Psoas muscle (tissue), 7 donors: ENCODE measurements at regions not wholly inside any gene's neighbourhood (a gene's known extent, or its start where the extent isn't known, plus 50 kb on each side); places are given as distances from the start of the nearest gene placed in this dataset.

Source experiments
- ATAC-seq, 4 donors: fragments of 200-7000 bp; cut with Tn5 transposase; one replicate each; pipeline ENCODE4 v1.9.1; 2020; ENCODE audit warnings: moderate library complexity in 3 of 4, mild to moderate bottlenecking in 2 of 4
- DNase-seq, 2 donors: peaks; one replicate each; pipeline ENCODE4 v3.0.0-alpha.2; 2020
- H3K27ac ChIP-seq: fragments of 200-600 bp; one replicate; pipeline ENCODE4 v1.8.0; 2022
- H3K27me3 ChIP-seq, 3 donors: fragments of 200-600 bp in 1 of 3; one replicate each; pipeline versions ENCODE4 v1.6.1 to v1.8.0; 2013 to 2022; ENCODE audit warnings: low read length in 2 of 3, mild to moderate bottlenecking in 2 of 3, moderate library complexity in 1 of 3; ENCODE audit not compliant: insufficient read depth in 3 of 3
- H3K36me3 ChIP-seq, 2 donors: fragments of 200-600 bp in 1 of 2; one replicate each; pipeline versions ENCODE4 v1.6.1 to v1.8.0; 2013 to 2022; ENCODE audit warnings: low read depth in 1 of 2, mild to moderate bottlenecking in 1 of 2, moderate library complexity in 1 of 2; ENCODE audit not compliant: insufficient read depth in 1 of 2
- H3K4me1 ChIP-seq: fragments of 200-600 bp; one replicate; pipeline ENCODE4 v1.8.0; 2022
- H3K4me3 ChIP-seq: fragments of 200-600 bp; one replicate; pipeline ENCODE4 v1.8.0; 2022; ENCODE audit warnings: mild to moderate bottlenecking
- H3K9me3 ChIP-seq: fragments of 200-600 bp; one replicate; pipeline ENCODE4 v1.8.0; 2022
- WGBS, 3 donors: extraction: QIAGEN DNeasy Blood & Tissue Kit; methylation state at CpG; one replicate each; pipeline versions ENCODE4 v1.1.6 to v1.1.7; 2013; 5-methylcytosine and 5-hydroxymethylcytosine counted together
- intact Hi-C, 2 donors: fragments of 100-400 bp; cut with DNase I; formaldehyde crosslinking; loops; one replicate each; pipeline versions ENCODE4 v1.11.0 to v1.14.2; 2022
- TF ChIP-seq, protein P1 (sequence below): fragments of 200-600 bp; IDR thresholded peaks from one replicate; pipeline ENCODE4 v1.8.0; 2022; ENCODE audit warnings: antibody characterized with exemption
- donor health status: healthy with polysubstance abuse.
- donor health status: DM: no; HTN: no; CAD: no; lungs with moderate emphysema.
- donor health status: Bipolar disorder and iron deficiency.
- donor health status: healthy.
- donor health status: DM: yes; HTN: yes; CAD: no.
- donor health status: DM: no; HTN: no; CAD: no.
- donor health status: DM: yes; HTN: yes; CAD: no.

DNA sequence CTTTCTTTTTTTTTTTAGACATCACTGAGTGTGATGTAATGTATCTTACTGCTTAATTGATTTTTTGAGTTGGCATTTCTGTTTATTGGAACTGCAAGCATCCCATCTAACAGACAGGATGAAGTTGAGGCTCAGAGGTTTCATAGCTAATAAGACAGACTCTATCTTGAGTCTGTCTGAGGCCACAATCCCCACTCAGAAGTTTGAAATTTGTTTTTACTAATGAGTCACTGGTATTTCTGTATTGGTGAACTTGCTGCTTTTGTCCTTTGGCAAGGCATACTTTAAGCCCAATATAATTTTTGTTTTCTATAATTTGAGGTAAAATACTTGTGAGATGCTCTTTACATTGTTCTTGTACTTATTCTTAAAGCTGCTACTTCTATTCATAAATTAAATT, 491.2 kb downstream of the PSAT1 start:
- H3K4me3 ChIP-seq: no peak overlapping the region
- TF ChIP-seq, protein P1, sequence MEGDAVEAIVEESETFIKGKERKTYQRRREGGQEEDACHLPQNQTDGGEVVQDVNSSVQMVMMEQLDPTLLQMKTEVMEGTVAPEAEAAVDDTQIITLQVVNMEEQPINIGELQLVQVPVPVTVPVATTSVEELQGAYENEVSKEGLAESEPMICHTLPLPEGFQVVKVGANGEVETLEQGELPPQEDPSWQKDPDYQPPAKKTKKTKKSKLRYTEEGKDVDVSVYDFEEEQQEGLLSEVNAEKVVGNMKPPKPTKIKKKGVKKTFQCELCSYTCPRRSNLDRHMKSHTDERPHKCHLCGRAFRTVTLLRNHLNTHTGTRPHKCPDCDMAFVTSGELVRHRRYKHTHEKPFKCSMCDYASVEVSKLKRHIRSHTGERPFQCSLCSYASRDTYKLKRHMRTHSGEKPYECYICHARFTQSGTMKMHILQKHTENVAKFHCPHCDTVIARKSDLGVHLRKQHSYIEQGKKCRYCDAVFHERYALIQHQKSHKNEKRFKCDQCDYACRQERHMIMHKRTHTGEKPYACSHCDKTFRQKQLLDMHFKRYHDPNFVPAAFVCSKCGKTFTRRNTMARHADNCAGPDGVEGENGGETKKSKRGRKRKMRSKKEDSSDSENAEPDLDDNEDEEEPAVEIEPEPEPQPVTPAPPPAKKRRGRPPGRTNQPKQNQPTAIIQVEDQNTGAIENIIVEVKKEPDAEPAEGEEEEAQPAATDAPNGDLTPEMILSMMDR: no peak
- no peak for ATAC-seq
- DNase-seq: no peak
- intact Hi-C loops: no loop called here
- peaks cover 9% of the 10 kb centered on the region for H3K9me3 ChIP-seq
- no peaks in the 10 kb centered on the region for H3K27me3 ChIP-seq
- H3K4me1 ChIP-seq: no peaks in the 10 kb centered on the region
- no peak overlapping the region for H3K27ac ChIP-seq
- H3K36me3 ChIP-seq: no peaks in the 10 kb centered on the region

DNA sequence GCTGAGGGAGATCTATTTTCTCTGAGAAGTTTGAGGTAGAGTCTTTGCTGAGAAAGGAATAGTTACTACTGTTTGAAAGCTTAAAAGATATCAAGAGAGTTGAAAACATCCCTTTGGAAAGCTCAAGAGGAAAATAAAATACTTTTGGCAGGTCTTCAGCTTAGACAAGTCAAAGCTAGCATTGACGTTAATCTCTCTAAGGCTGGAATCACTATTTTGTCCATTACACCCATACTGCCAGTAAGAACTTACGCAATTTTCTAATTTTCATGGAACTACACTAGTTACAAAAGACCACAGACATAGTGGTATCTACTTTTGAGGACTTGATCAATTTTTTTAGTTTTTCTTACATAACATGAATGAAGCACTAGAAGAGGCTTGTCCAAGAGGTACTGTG, 494.9 kb downstream of the PSAT1 start:
- intact Hi-C loops: no loop called here
- DNase-seq (no peak), ATAC-seq (no peak)
- TF ChIP-seq, protein P1: no peak
- H3K36me3 ChIP-seq: no peaks in the 10 kb centered on the region
- 50 to 63% (median 55%) methylated on average over 2 of the region's 2 CpGs for WGBS, 3 donors
- H3K27me3 ChIP-seq: no peaks in the 10 kb centered on the region
- no peak overlapping the region for H3K4me3 ChIP-seq
- H3K4me1 ChIP-seq: no peaks in the 10 kb centered on the region
- peaks cover 9% of the 10 kb centered on the region for H3K9me3 ChIP-seq
- H3K27ac ChIP-seq: no peak overlapping the region

DNA sequence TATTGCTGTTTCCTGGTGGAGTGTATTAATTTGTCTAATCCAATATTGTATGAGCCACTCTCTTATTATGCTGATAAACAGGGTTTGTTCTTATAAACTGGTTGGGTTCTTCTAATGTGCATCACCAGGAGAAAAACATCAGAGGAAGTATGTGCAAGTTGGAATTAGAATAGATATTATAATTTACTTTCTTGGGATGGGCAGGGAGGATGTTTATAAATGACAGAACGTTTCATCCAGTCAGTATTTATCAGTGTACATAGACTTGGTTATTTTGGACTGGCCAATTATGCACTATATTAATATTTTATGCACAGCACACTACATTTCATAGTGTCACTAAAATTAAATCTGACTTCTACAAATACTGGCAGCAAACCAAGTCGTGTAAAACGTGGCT, 495.8 kb downstream of the PSAT1 start:
- H3K9me3 ChIP-seq: peaks cover 9% of the 10 kb centered on the region
- no peak for ATAC-seq
- no peaks in the 10 kb centered on the region for H3K27me3 ChIP-seq
- no peaks in the 10 kb centered on the region for H3K36me3 ChIP-seq
- intact Hi-C loops: no loop called here
- DNase-seq: no peak
- no peak overlapping the region for H3K27ac ChIP-seq
- H3K4me3 ChIP-seq: no peak overlapping the region
- H3K4me1 ChIP-seq: no peaks in the 10 kb centered on the region
- TF ChIP-seq, protein P1: no peak
- WGBS, 3 donors: 33 to 44% (median 39%) methylated on average over 3 of the region's 3 CpGs

DNA sequence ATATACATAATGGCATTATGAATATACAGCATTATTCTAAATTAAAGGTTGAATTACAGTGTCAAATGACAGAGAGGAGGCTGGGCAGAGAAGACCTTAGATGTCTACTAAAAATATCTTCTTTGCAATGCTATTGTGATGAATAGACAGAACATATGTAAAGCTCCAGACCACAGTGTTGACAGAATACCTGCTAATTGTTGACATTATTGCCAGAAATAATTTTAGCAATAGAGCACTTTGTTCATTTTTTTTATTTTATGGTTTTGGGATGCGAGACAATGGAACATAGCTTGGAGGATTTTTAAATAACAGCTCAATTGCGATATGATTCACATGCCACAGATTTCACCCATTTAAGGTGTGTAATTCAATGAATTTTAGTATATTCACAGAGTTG, 508.8 kb downstream of the PSAT1 start:
- ATAC-seq: no peak
- Histone ChIP-seq H3K9me3 (no peaks in the 10 kb centered on the region), H3K27me3 (no peaks in the 10 kb centered on the region), H3K4me3 (no peak overlapping the region), H3K4me1 (no peaks in the 10 kb centered on the region), H3K36me3 (no peaks in the 10 kb centered on the region), H3K27ac (no peak overlapping the region)
- TF ChIP-seq, protein P1: no peak
- WGBS, 3 donors: 63 to 88% (median 64%) methylated on average over 2 of the region's 2 CpGs
- intact Hi-C loops: no loop called here
- DNase-seq: no peak

DNA sequence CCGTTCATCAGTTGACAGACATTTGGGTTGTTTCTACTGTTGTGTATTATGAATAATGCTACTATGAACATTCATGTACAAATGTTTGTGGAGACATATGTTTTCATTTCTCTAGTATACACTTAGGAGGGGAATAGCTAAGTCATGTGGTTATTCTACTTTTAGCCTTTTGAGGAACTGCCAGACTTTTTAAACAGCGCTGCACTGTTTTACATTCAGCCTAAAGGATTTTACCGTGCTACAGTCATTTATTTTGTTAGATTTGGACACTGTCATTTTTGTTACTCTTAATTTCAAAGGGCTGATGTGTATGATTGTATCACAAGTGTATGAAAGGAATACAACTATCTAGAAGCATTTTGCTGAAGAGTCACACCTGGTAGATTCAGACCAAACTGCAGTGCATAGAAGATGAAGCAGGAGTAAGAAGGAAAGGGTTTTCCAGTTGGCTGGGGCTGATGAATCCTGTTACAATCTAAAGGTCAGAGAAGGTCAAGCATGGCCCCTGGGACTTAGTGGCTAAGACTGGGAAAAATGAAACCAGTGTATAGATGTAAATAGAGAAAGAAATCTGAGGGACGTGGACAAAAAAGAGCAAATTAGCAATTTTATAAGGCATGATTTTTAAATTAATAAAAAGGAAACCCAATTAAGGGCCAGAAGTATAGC, 509.7 kb downstream of the PSAT1 start:
- 65 to 68% (median 67%) methylated on average over 4 of the region's 4 CpGs for WGBS, 3 donors
- Histone ChIP-seq H3K4me3 (no peak overlapping the region), H3K27me3 (no peaks in the 10 kb centered on the region), H3K27ac (no peak overlapping the region), H3K9me3 (no peaks in the 10 kb centered on the region), H3K36me3 (no peaks in the 10 kb centered on the region), H3K4me1 (no peaks in the 10 kb centered on the region)
- intact Hi-C loops: no loop called here
- DNase-seq (no peak), ATAC-seq (no peak)
- TF ChIP-seq, protein P1: no peak
